HG03139 (cell line): ENCODE measurements at regions not wholly inside any gene's neighbourhood (a gene's known extent, or its start where the extent isn't known, plus 50 kb on each side); places are given as distances from the start of the nearest gene placed in this dataset.

Experiments
- ATAC-seq: cut with Tn5 transposase; IDR thresholded peaks from one replicate; pipeline ENCODE4 v1.9.1; 2021; ENCODE audit not compliant: unreplicated experiment

GRCh38 chr10:108901781-108902618 is 1021.3 kb downstream of the XPNPEP1 start:
- no peak for ATAC-seq

DNA sequence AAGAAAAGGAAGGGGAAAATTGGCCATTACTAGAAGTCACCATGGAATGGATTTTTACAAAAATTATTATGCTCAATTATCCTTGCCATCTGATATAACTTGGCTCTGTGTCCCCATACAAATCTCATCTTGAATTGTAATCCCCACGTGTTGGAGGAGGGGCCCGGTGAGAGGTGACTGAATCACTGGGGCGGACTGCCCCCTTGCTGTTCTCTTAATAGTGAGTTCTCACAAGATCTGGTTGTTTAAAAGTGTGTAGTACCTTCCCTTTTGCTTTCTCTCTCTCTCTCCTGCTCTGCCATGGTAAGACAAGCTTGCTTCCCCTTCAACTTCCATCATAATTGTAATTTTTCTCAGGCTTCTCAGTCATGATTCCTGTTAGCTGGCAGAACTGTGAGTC is 1023.6 kb downstream of the XPNPEP1 start:
- ATAC-seq: no peak

DNA sequence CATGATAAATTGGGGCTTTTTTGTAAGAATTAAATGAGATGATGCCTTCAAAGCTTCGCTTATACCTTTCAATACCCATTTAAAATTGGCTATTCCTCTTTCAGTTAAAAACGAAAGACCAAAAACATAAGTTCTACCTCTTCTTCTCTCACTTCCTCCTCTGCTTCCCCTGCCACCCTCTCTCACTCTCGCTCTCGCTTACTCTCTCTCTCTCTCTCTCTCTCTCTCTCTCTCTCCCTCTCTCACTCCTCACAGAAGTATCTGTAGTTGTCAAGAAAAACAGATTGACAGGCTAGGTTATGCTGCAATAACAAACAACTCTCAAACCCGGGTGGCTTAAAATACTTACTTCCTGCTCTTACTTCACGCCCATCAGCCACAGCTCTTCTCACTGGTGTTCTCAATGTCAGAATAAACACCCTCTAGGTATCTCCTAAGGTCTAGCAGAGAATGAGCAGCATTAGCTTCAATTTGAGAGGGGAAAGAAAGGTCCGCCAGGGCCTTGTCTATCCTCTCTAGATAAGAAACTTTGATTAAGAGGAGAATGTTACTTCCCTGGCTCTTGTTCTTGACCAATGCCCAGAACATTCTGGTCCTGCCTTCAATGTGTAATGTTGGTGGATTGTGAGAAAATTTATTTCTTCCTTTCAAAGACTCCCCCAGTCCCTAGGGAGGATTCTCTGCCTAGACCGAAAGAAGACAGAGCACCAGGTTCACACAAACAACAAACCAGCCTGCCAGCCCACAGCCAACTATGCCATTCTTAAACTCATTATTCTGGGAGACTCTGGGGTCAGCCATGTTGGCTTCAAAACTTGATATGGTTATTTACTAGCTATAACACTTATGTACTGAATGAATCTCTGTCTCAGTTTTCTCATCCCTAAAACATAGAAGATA is 1028.7 kb downstream of the XPNPEP1 start:
- peak; percentile 85 for ATAC-seq

GRCh38 chr10:108877095-108877561 is 1046.2 kb downstream of the XPNPEP1 start:
- ATAC-seq: no peak

- no peak for ATAC-seq
Observed at GRCh38 chr10:108872854-108873253, 1050.5 kb downstream of the XPNPEP1 start.

DNA sequence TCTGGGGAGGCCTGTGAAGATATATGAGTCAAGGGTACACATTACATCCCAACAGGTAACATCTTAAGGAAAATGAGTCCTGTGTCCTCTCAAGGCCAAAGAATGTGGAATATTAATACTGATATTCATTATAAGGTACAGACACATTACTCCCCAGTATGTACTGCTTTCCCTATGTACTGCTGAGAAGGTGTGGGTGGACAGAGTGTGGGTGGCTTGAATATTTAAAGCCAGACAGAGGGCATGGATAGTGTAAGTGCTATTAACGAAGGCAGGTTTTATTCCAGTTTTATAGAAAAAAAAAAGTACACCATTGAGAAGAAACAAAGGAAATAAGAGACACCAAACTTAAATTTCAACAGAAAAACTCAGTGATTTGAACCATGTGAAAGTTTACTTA is 1054.4 kb downstream of the XPNPEP1 start:
- no peak for ATAC-seq

GRCh38 chr10:108862676-108863350 is 1060.5 kb downstream of the XPNPEP1 start:
- no peak for ATAC-seq

DNA sequence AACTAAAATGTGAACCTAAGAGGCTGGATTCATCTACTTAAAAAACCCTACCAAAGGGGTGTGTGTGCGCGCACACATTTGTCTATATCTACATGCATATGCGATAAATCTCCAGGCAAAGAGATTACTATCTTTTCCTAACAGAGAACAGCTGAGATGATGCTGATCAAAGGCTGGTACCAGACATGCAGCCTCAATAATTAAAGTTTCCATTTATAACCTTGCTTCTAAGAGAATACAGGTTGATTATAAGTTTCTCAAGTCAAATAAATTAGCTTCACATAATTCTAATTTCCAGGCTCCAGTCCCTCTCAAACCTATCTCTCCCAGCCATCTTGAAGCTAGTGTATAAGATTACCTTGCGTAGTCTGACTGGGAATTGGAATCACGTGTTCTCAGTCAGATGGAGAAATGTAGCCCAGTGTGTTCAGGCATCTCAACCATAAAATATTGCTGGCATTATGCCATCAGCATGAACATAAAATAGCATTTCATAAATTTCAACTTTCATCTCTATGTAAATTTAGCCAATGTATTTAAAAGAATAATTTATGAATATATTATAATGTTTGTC is 1062.0 kb downstream of the XPNPEP1 start:
- no peak for ATAC-seq

DNA sequence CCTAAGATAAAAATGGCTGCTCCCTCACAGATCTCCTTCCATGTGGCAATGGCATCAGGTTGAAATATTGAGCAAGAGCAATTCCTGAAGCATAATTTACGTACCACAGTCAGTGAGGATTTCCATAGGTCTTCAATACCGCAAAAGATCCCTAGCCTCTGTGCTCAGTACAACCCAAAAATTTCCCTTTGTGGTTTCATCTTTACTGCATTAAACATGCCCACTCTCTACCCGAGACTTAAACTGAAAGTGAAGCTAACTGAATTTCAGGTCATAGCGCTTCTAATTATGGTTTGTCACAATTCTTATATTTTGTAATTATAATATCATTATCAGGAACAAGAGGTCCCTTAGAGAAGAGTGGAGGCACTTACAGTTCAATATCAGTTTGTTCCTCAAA is 1071.1 kb downstream of the XPNPEP1 start:
- peak; percentile 55 for ATAC-seq

DNA sequence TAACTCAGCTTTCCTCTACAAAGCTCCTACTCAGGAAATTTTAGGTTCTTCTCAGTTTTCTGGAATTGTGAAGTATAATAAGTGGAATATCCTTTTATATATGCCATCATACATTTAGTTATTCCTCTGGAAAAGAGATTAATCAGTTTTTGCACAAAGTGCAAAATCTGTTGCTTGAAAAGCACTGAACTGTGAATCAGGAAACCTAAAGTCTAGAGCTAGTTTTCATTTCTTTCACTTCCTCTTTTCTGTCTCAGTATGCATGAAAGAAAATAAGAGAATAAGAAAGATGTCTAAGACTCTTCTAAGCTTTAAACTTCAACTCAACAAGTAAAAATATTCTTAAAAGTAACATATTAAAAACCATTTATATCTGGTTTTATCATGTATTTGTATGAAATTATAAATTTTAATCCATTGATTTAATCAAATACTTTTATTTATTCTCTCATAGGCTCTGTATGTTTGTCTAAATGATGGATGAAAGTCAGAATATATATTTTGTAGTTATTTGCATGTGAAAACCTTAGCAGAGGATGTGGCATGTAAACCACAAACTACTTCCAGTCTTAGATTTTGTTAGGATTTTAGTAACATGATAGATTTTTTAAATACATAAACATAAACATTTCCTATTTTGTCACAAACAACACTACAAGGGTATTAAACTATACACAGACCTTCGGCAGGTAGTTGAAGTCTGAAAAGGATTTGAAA is 1073.0 kb downstream of the XPNPEP1 start:
- ATAC-seq: peak; percentile 80

DNA sequence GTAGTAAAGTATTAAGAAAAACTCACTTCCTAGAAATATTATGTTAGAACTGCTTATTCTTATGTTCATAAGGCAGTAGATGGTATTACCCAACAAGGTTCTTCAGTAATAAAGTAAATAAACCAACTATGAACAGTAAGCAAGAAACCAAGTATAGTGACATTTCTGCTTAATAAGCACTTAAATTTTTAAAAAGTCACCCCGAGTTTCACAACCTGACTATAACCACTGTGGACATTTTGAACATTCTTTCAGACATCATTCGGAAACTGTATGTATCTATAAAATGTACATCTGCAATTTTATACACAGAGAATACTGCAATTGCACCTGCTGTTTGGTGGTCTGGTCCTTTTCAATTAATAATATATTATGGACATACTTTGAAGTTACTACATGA is 1073.6 kb downstream of the XPNPEP1 start:
- ATAC-seq: no peak

DNA sequence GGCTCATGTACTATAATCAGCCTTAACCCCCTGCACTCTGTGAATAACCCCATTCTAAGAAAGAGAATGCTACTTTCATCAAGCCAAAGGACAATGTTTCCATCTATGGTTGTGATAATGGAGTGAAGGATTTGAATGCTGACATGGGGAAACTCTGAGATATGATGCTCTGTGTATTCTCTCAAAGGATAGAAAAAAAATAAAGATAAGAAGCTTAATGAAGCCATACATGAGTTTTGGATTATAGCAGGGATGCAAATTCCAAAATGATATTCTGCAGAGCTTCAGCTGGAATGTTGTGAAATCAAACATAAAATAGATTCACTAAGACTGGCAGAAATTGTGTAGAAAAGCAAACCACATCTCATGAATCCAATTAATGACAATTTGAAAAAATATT is 1074.1 kb downstream of the XPNPEP1 start:
- no peak for ATAC-seq

- no peak for ATAC-seq
Observed at GRCh38 chr10:108848046-108848445, 1075.3 kb downstream of the XPNPEP1 start.

- no peak for ATAC-seq
Observed at GRCh38 chr10:108840944-108841343, 1082.4 kb downstream of the XPNPEP1 start.

- ATAC-seq: no peak
Observed at GRCh38 chr10:108836362-108836761, 1086.9 kb downstream of the XPNPEP1 start.

GRCh38 chr10:108822026-108822425 is 1101.3 kb downstream of the XPNPEP1 start:
- no peak for ATAC-seq

GRCh38 chr10:108819302-108819701 is 1104.0 kb downstream of the XPNPEP1 start:
- ATAC-seq: no peak

DNA sequence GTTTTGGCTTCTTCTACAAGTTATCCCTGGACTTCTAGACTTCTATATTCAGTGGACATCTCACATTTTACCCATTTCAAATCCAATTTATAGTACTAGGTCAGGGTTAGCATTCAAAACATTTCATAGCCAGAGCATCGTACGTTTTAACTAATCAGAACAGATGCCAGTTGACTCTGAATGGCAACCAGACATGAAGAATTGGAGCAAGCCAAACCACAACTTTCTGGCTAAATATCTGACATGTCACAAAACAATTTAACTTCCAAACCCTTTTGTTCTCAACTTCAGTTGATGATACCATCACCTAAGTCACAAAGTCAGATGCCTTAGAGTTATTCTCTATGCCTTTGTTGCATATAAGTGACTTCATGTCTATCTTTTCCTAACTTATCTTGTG is 1105.7 kb downstream of the XPNPEP1 start:
- ATAC-seq: no peak

GRCh38 chr10:108817135-108817534 is 1106.2 kb downstream of the XPNPEP1 start:
- no peak for ATAC-seq

DNA sequence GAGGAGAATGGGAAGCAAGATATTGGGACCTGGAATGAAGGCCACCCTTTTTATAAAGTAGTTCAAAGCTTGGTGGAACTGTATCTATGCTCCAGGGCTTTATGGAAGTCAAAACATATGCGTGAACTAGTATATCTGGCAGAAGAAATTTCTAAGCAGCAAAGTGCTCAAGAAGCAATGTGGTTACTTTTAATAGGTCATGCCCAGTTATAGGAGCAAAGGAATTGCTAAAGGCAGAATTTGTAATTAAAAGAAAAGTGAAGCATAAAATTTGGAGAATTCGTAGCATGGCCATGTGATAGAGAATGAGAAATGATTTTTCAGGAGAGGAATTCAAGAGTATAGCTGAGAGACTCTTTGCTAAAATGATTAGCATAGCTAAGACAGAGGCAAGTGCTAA is 1110.4 kb downstream of the XPNPEP1 start:
- no peak for ATAC-seq
